Right renal cortex interstitium (tissue), 3 donors: ENCODE measurements at regions not wholly inside any gene's neighbourhood (a gene's known extent, or its start where the extent isn't known, plus 50 kb on each side); places are given as distances from the start of the nearest gene placed in this dataset.
"Not testable (repeated sequence)": the region's sequence is repeated elsewhere in the genome, so short reads cannot be mapped to it uniquely, and the experiment has no call there.

Experiments used
- DNase-seq, 3 donors: peaks; one replicate each; pipeline ENCODE4 v3.0.0-alpha.2; 2013; ENCODE audit warnings: low read depth in 3 of 3, low spot score in 2 of 3

GRCh38 chr13:59061621-59062020 is 1102.1 kb downstream of the DIAPH3 start:
- DNase-seq = no peak

- no peak for DNase-seq
These were observed 1099.7 kb downstream of the DIAPH3 start for GRCh38 chr13:59064042-59064441.

GRCh38 chr13:59076386-59076785 is 1087.3 kb downstream of the DIAPH3 start:
- DNase-seq = not testable (repeated sequence)

GRCh38 chr13:59086147-59086546 is 1077.6 kb downstream of the DIAPH3 start:
- no peak for DNase-seq

- no peak for DNase-seq
These were observed 1075.0 kb downstream of the DIAPH3 start for GRCh38 chr13:59088716-59089115.

- DNase-seq = no peak
These were observed 1069.5 kb downstream of the DIAPH3 start for GRCh38 chr13:59094181-59094580.

GRCh38 chr13:59099182-59099974 is 1064.3 kb downstream of the DIAPH3 start:
- no peak for DNase-seq

GRCh38 chr13:59103004-59103768 is 1060.5 kb downstream of the DIAPH3 start:
- DNase-seq = no peak

- DNase-seq = no peak
These were observed 1052.0 kb downstream of the DIAPH3 start for GRCh38 chr13:59111751-59112171.

- DNase-seq = no peak
These were observed 1051.5 kb downstream of the DIAPH3 start for GRCh38 chr13:59112221-59112718.

- DNase-seq = no peak
These were observed 1044.3 kb downstream of the DIAPH3 start for GRCh38 chr13:59119475-59119874.

- no peak for DNase-seq
These were observed 1043.4 kb downstream of the DIAPH3 start for GRCh38 chr13:59120297-59120843.

- DNase-seq = no peak
These were observed 1042.2 kb downstream of the DIAPH3 start for GRCh38 chr13:59121507-59121906.

- DNase-seq = no peak
These were observed 1037.3 kb downstream of the DIAPH3 start for GRCh38 chr13:59126474-59126873.

GRCh38 chr13:59133903-59134302 is 1029.8 kb downstream of the DIAPH3 start:
- DNase-seq = no peak

- no peak for DNase-seq
These were observed 1019.0 kb downstream of the DIAPH3 start for GRCh38 chr13:59144700-59145099.

- DNase-seq = no peak
These were observed 1018.3 kb downstream of the DIAPH3 start for GRCh38 chr13:59145381-59145780.

- DNase-seq = no peak
These were observed 1006.5 kb downstream of the DIAPH3 start for GRCh38 chr13:59157181-59157580.

GRCh38 chr13:59166174-59166573 is 997.6 kb downstream of the DIAPH3 start:
- DNase-seq = no peak

- DNase-seq = no peak
These were observed 991.7 kb downstream of the DIAPH3 start for GRCh38 chr13:59172076-59172475.

- DNase-seq = no peak
These were observed 987.0 kb downstream of the DIAPH3 start for GRCh38 chr13:59176775-59177174.
